ENCODE measurements at regions not wholly inside any gene's neighbourhood (a gene's known extent, or its start where the extent isn't known, plus 50 kb on each side); places are given as distances from the start of the nearest gene placed in this dataset.

GRCh38 chr7:113308399-113308798 lies 190.0 kb upstream of the SMIM30 start:
- TF ChIP-seq CTCF (IDR thresholded peaks at IDR 0.05) = no peak
- TF ChIP-seq POLR2A (IDR thresholded peaks at IDR 0.05) = no peak
